Dedifferentiated amniotic fluid mesenchymal stem cell (primary cell): ENCODE measurements at regions not wholly inside any gene's neighbourhood (a gene's known extent, or its start where the extent isn't known, plus 50 kb on each side); places are given as distances from the start of the nearest gene placed in this dataset.

Experiments
- DNase-seq: peaks from one replicate; pipeline ENCODE4 v3.0.0-alpha.2; 2016; ENCODE audit errors: extremely low spot score

GRCh38 chr4:153034681-153035080 lies 98.6 kb downstream of the FHDC1 start:
- DNase-seq: no peak

- DNase-seq: peak; percentile 29
Observed at GRCh38 chr4:153036931-153037482, 100.9 kb downstream of the FHDC1 start.

GRCh38 chr4:153038623-153039311 lies 102.6 kb downstream of the FHDC1 start:
- no peak for DNase-seq

- no peak for DNase-seq
Observed at GRCh38 chr4:153039542-153040185, 103.5 kb downstream of the FHDC1 start.

- DNase-seq: no peak
Observed at GRCh38 chr4:153040677-153041076, 104.6 kb downstream of the FHDC1 start.

- no peak for DNase-seq
Observed at GRCh38 chr4:153044036-153044435, 107.9 kb downstream of the FHDC1 start.

- DNase-seq: no peak
Observed at GRCh38 chr4:153045111-153045982, 109.2 kb downstream of the FHDC1 start.

GRCh38 chr4:153058671-153059060 lies 122.5 kb downstream of the FHDC1 start:
- DNase-seq: no peak

- no peak for DNase-seq
Observed at GRCh38 chr4:153060196-153060595, 124.1 kb downstream of the FHDC1 start.

- DNase-seq: no peak
Observed at GRCh38 chr4:153061971-153062370, 125.8 kb downstream of the FHDC1 start.

- no peak for DNase-seq
Observed at GRCh38 chr4:153062652-153063168, 126.6 kb downstream of the FHDC1 start.

- DNase-seq: no peak
Observed at GRCh38 chr4:153063490-153063889, 127.4 kb downstream of the FHDC1 start.

- no peak for DNase-seq
Observed at GRCh38 chr4:153064571-153064970, 128.4 kb downstream of the FHDC1 start.

GRCh38 chr4:153065276-153065675 lies 129.2 kb downstream of the FHDC1 start:
- DNase-seq: no peak

- DNase-seq: no peak
Observed at GRCh38 chr4:153067376-153067775, 131.3 kb downstream of the FHDC1 start.

GRCh38 chr4:153068751-153069150 lies 132.6 kb downstream of the FHDC1 start:
- no peak for DNase-seq

GRCh38 chr4:153071958-153072598 lies 132.2 kb upstream of the TRIM2 start:
- DNase-seq: no peak

GRCh38 chr4:153072661-153073060 lies 131.6 kb upstream of the TRIM2 start:
- DNase-seq: no peak

GRCh38 chr4:153074486-153074885 lies 129.8 kb upstream of the TRIM2 start:
- DNase-seq: no peak

- DNase-seq: no peak
Observed at GRCh38 chr4:153074936-153075630, 129.2 kb upstream of the TRIM2 start.
